Kasumi-1 (cell line): ENCODE measurements at regions not wholly inside any gene's neighbourhood (a gene's known extent, or its start where the extent isn't known, plus 50 kb on each side); places are given as distances from the start of the nearest gene placed in this dataset.

Source experiments
- DNase-seq, 2 experiments: peaks; one replicate each; lab custom pipeline; 2025; lab: John Stamatoyannopoulos, UW

DNA sequence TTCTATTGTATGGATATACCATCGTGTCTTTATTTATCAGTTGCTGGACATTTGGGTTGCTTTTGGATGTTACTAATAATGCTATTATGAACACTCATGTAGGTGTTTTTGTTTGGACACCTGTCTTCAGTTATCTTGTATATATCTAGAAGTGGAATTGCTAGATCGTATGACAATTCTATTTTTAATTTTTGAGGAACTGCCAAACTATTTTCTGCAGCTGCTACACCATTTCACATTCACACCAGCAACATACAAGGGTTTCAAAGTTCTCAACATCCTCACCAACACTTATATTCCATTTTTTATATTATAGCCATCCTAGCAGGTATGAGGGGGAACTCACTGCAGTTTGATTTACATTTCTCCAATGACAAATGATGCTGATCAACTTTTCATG, 324.6 kb downstream of the CAAP1 start:
- DNase-seq: no peak

DNA sequence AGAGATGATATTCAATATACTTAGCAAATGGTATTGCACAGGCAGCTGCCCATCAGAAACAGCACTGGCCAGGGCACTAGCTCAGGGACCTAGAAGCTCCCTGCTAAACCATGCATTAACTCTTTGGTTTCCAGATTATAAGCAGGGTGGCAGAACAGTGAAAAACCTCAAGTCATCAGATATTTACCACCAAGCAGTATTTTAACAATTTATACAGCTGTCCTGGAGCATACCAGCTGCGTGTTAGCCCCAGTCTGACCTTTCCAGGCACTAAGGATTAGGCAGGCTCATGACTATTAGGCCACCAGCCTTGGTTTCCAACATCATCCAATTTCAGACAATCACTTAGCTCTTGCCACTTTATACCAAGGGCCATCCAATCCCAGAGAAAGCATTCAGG, 326.5 kb downstream of the CAAP1 start:
- no peak for DNase-seq

GRCh38 chr9:26565118-26565517, 327.5 kb downstream of the CAAP1 start:
- no peak for DNase-seq

GRCh38 chr9:26562338-26562737, 330.3 kb downstream of the CAAP1 start:
- DNase-seq: no peak

DNA sequence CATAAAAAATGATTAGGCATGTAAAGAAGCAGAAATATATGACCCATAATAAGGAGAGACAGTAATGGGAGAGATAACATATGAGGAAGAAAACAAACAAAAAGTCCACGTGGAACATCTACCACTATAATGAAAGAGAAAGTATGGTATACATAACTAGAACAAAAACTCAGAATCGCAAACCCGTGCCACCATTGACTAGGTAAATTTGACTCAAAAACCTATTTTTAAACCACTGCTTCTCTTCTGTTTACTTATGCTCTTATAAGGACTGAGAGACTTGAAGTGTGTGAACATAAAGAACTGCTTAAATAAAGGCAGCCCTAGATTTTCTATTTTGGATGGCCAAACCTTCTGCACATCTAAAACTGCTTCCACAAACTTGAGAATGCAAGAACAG, 330.7 kb downstream of the CAAP1 start:
- DNase-seq: no peak

GRCh38 chr9:26559506-26559905, 333.1 kb downstream of the CAAP1 start:
- no peak for DNase-seq

DNA sequence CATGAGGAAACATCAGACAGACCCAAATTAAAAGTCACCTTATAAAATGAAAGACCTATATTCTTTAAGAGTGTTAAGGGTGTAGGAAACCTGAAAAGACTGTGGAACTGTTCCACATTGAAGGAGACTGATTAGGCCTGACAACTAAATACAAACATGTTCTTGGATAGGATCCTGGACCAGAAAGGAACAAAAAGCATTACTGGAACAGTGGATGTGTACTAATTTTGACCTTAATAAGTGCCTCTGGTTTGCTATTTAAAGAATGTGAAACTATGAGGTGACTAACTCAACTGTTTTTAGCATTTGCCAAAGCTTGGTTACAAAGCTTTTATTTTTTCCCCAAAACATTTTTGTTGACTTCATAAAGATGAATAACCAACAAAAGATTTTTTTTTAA, 340.6 kb downstream of the CAAP1 start:
- no peak for DNase-seq

DNA sequence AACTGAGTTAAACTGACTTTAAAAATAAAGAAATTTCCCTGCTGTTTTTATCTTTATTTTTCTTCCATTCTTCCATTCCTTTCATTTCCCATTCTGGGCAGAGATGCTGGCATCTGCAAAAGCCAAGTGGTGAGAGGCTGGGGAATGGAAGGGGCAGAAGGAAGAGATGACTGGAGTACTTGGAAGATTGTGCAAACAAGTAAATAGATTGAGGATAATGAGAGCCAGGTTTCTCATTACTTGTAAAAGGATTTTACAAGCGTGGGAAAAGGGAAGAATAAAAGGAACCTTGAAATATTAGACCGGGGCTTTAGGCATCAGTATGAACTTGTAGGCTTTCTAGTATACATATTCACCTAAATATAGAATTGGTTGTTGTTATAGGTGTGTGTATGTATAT, 341.2 kb downstream of the CAAP1 start:
- no peak for DNase-seq

- DNase-seq: no peak
These were observed 343.8 kb downstream of the CAAP1 start for GRCh38 chr9:26548781-26549290.

- DNase-seq: no peak
These were observed 352.6 kb downstream of the CAAP1 start for GRCh38 chr9:26539867-26540493.

DNA sequence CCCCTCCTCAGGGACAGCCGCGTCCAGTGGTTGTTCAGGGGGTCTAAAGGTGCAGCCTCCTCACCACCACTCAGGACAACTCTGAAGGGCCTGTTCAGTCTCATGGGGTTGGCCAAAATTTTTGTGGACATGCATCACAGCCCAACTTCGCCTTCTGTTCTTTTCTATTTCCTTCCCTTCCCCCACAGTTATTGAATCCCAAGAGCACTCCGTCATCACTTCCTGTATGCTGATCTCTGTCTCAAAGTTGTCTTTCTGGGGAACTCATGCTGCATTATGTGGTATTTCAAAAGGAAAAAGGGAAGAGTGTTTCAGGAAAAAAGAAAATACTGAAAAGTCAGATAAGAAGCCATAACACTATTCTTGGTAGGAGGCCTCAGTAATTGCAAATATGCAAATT, 355.4 kb downstream of the CAAP1 start:
- peak in 1 of 2 experiments; percentile 0 for DNase-seq

GRCh38 chr9:26535151-26535550, 357.5 kb downstream of the CAAP1 start:
- DNase-seq: no peak

GRCh38 chr9:26530841-26531240, 361.8 kb downstream of the CAAP1 start:
- DNase-seq: no peak

DNA sequence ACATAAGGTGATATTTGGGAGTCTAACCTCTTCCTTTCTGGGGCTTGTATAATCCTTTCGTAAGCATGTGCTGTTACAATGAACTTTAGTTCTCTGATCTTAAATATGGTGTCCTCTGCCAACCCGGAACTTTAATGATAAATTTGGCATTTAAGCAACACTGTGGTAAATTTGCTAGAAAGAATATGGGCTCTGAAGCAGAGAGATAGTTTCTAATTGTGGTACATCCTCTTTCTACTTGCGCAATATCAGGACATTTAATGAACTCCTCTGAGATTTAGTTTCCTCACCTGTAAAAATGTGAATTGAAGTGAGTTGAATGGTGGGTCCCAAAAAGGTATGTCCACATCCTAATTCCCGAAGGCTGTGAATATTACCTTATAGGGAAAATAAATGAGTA, 364.7 kb downstream of the CAAP1 start:
- DNase-seq: peak in 1 of 2 experiments; percentile 0

- DNase-seq: no peak
These were observed 368.3 kb downstream of the CAAP1 start for GRCh38 chr9:26524267-26524666.

GRCh38 chr9:26523577-26523976, 369.0 kb downstream of the CAAP1 start:
- DNase-seq: peak in 1 of 2 experiments; percentile 0

- DNase-seq: no peak
These were observed 372.5 kb downstream of the CAAP1 start for GRCh38 chr9:26520141-26520540.

DNA sequence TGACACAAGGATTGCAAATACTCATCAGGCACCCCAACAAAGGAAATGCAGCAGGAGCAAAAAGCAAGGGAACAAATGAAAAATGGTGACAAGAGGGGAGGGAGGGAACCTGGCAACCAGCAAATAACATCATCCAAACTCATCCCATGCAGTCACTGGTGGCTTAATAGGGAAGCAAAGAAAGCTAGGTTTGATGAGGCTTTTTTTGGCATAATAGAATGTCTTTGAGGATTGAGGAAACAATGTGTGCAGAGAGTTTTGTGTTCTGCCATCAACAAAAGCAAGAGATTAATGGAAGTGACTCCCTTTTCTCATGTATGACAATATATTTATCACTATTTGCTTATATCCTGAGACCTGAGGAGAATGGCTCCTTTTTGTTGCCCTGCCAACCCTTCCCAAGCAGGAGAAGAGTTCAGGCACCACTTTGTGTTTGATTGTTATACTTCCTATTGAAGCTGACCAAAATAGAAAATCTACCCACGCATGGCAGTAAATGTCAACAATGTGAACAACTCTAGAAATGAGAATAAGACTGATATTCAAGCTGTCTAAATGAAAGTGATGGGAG, 375.7 kb downstream of the CAAP1 start:
- DNase-seq: no peak

DNA sequence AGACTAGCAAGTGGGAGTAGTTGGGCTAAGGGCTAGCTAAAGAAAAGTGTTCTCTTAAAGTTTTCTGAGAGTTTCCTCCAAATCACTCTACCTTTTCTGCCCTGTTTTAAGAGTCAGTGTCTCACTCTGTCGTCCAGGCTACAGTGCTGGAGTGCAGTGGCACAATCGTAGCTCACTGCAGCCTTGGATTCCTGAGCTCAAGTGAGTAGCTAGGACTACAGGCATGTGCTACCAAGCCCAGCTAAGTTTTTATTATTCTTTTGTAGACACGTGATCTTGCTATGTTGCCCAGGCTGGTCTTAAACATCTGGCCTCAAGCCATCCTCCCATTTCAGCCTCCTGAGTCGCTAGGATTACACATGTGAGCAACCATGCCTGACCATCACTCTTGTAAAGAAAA, 378.9 kb downstream of the CAAP1 start:
- DNase-seq: no peak

DNA sequence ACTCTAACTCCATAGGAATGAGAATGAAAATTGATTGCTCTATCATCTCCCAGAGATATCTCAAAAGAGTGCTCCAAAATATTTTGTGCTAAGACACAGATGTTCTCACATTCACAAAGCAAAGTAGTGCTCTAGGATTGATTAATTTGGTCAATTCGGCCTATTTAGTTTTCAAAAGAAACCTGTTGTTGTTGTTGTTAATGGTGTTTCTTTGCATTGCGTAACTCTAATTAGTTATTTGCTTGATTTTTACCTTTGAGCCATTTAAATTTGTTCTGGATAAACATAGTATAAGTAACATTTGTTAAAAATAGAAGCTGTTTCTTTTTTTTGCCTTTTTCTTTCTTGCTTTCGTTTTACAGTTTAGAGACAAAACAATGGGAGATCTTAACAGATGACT, 382.5 kb downstream of the CAAP1 start:
- DNase-seq: no peak

- DNase-seq: no peak
These were observed 383.7 kb downstream of the CAAP1 start for GRCh38 chr9:26508897-26509296.

- DNase-seq: no peak
These were observed 388.5 kb downstream of the CAAP1 start for GRCh38 chr9:26504057-26504456.

GRCh38 chr9:26502311-26502710, 390.3 kb downstream of the CAAP1 start:
- DNase-seq: peak; percentile 1 to 3

- DNase-seq: no peak
These were observed 392.1 kb downstream of the CAAP1 start for GRCh38 chr9:26500471-26500870.
